OCI-LY7 (cell line): ENCODE measurements at regions not wholly inside any gene's neighbourhood (a gene's known extent, or its start where the extent isn't known, plus 50 kb on each side); places are given as distances from the start of the nearest gene placed in this dataset.

Experiments
- BruUV-seq: library from RNA; stranded (reverse); fragments of 400-500 nt; replicated peaks from 2 replicates; lab custom pipeline; 2021; lab: Mats Ljungman, UMichigan
- CTCF ChIA-PET: fragments of 300-600 bp; sonication (Branson Sonifier 250); formaldehyde crosslinking; loops from one replicate; lab custom pipeline; 2022; ENCODE audit warnings: antibody characterized with exemption; ENCODE audit not compliant: unreplicated experiment; lab: Charles Lee
- POLR2A ChIA-PET: fragments of 300-600 bp; sonication (Branson Sonifier 250); formaldehyde crosslinking; loops from one replicate; lab custom pipeline; 2022; ENCODE audit warnings: antibody characterized with exemption; lab: Charles Lee
- DNase-seq: peaks from one replicate; pipeline ENCODE4 v3.0.0-alpha.2; 2015; ENCODE audit warnings: low spot score
- H2AFZ ChIP-seq: fragments of 200-600 bp; sonication (generic), shearing (Covaris generic); 2 replicates; pipeline ENCODE4 v1.6.1; 2014; ENCODE audit warnings: mild to moderate bottlenecking, antibody characterized with exemption, low read length, moderate library complexity
- H3K27ac ChIP-seq: fragments of 200-600 bp; sonication (generic); 2 replicates; pipeline ENCODE4 v1.5.1; 2014; ENCODE audit warnings: mixed run types, low read depth, mild to moderate bottlenecking, moderate library complexity, low read length, inconsistent platforms; ENCODE audit not compliant: poor library complexity, severe bottlenecking
- H3K36me3 ChIP-seq: fragments of 200-600 bp; sonication (generic); 2 replicates; pipeline ENCODE4 v1.6.1; 2014; ENCODE audit warnings: mild to moderate bottlenecking, antibody characterized with exemption, low read length, moderate library complexity, mixed read lengths; ENCODE audit not compliant: insufficient read depth
- H3K4me1 ChIP-seq: fragments of 200-600 bp; sonication (generic); 2 replicates; pipeline ENCODE4 v1.5.1; 2014; ENCODE audit warnings: mild to moderate bottlenecking, low read length; ENCODE audit not compliant: insufficient read depth, poor library complexity, severe bottlenecking
- H3K4me2 ChIP-seq: fragments of 200-600 bp; sonication (generic); 2 replicates; pipeline ENCODE4 v1.6.1; 2014; ENCODE audit warnings: mild to moderate bottlenecking, low read length
- H3K4me3 ChIP-seq: fragments of 200-600 bp; sonication (generic); 2 replicates; pipeline ENCODE4 v1.5.1; 2014; ENCODE audit warnings: mild to moderate bottlenecking, low read depth, low read length; ENCODE audit not compliant: poor library complexity, severe bottlenecking
- H3K79me2 ChIP-seq: fragments of 200-600 bp; sonication (generic); 2 replicates; pipeline ENCODE4 v1.6.1; 2016; ENCODE audit warnings: low read depth, mild to moderate bottlenecking, low read length, moderate library complexity, mixed read lengths; ENCODE audit not compliant: insufficient read depth
- H3K9me2 ChIP-seq: fragments of 200-600 bp; sonication (generic); 2 replicates; pipeline ENCODE4 v1.6.1; 2016; ENCODE audit warnings: mild to moderate bottlenecking, low read length, mixed read lengths; ENCODE audit not compliant: insufficient read depth
- H3K9me3 ChIP-seq: fragments of 200-600 bp; sonication (generic); 2 replicates; pipeline ENCODE4 v1.6.1; 2014; ENCODE audit warnings: mild to moderate bottlenecking, mixed run types, low read length, mixed read lengths
- H4K20me1 ChIP-seq: fragments of 200-600 bp; sonication (generic); 2 replicates; pipeline ENCODE4 v1.6.1; 2014; ENCODE audit warnings: mild to moderate bottlenecking, antibody characterized with exemption, low read length, moderate library complexity, mixed read lengths; ENCODE audit not compliant: insufficient read depth
- EZH2phosphoT487 ChIP-seq: fragments of 200-600 bp; sonication (generic); IDR thresholded peaks from 2 replicates; pipeline ENCODE4 v1.6.1; 2018; ENCODE audit warnings: low read depth, borderline replicate concordance, mild to moderate bottlenecking, mixed run types, antibody characterized with exemption, low read length, moderate library complexity, mixed read lengths
- intact Hi-C: fragments of 100-400 bp; cut with micrococcal nuclease; formaldehyde crosslinking; loops from one replicate; pipeline ENCODE4 v1.10.0; 2022; ENCODE audit not compliant: unreplicated experiment
- TF ChIP-seq, protein P1 (sequence below): fragments of 200-600 bp; sonication (generic); conservative IDR thresholded peaks from 2 replicates; pipeline ENCODE4 v1.5.1; 2014; ENCODE audit warnings: mild to moderate bottlenecking, antibody characterized with exemption, low read length, moderate library complexity, mixed read lengths

DNA sequence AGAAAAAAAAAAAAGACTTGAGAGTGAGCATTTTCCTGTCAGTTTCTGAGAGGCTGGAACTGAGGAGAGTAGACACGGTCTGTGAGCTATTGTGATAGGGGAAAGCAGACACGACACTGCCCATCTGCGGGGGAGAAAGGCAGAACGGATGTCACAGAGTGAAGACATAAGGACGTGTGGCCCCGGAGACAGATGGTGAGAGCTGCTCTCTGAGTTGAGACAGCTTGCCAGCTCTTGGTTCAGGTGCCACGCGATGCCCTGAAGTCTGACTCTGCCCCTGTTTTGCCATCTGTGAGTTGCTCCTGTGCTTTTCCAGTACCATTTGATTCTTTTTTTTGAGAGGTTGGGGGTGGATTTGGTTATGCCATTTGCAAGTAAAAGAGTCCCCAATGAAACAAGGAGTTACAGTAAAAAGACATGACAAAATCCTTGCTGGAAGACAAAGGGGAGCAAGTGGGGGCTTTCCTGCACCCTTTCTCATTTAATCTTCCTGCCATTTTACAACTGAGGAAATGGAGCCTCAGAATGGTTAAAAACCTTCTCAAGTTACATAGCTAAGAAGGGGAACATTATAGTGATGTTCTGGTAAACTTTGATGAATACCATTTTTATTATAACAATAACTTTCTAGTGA is 128.9 kb upstream of the DNAH14 start:
- no peak for TF ChIP-seq EZH2phosphoT487
- TF ChIP-seq, protein P1, sequence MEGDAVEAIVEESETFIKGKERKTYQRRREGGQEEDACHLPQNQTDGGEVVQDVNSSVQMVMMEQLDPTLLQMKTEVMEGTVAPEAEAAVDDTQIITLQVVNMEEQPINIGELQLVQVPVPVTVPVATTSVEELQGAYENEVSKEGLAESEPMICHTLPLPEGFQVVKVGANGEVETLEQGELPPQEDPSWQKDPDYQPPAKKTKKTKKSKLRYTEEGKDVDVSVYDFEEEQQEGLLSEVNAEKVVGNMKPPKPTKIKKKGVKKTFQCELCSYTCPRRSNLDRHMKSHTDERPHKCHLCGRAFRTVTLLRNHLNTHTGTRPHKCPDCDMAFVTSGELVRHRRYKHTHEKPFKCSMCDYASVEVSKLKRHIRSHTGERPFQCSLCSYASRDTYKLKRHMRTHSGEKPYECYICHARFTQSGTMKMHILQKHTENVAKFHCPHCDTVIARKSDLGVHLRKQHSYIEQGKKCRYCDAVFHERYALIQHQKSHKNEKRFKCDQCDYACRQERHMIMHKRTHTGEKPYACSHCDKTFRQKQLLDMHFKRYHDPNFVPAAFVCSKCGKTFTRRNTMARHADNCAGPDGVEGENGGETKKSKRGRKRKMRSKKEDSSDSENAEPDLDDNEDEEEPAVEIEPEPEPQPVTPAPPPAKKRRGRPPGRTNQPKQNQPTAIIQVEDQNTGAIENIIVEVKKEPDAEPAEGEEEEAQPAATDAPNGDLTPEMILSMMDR = no peak
- CTCF ChIA-PET = no interaction called here

DNA sequence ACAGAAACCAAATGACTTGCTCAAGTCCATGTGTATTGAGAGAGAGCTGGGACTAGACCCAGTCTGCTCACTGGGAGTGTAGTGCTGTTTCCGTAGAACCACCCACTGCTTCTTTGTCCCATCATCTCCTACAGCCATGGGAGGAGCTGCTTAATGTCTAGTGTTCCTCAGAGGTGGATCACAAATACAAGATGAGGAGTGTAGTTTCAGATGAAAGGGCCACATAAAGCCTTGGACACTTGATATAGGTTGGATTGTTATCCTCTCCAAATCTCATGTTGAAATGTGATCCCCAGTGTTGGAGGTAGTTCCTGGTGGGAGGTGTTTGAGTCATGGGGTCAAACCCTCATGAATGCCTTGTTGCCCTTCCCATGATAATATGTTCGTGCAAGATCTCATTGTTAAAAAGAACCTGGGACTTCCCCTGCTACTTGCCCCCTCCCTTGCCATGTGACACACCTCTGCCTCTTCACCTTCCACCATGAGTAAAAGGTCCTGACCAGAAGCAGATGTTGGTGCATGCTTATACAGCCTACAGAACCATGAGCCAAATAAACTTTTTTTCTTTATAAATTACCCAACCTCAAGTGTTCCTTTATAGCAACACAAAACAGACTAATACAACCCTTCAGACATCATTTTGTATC is 127.5 kb upstream of the DNAH14 start:
- H4K20me1 ChIP-seq = no peaks in the 10 kb centered on the region
- H3K27ac ChIP-seq = no peak overlapping the region
- no peak overlapping the region for H3K4me2 ChIP-seq
- ChIA-PET POLR2A (interaction anchor here (1.2 kb wide), 1 partner anchor 30 kb away, joined by 3 read pairs; no protein-coding TSS in a partner anchor), CTCF (no interaction called here)
- TF ChIP-seq, protein P1 = no peak
- no peak for TF ChIP-seq EZH2phosphoT487
- H3K4me3 ChIP-seq = no peak overlapping the region
- H3K79me2 ChIP-seq = no peaks in the 10 kb centered on the region
- H3K9me2 ChIP-seq = no peaks in the 10 kb centered on the region
- no peaks in the 10 kb centered on the region for H3K9me3 ChIP-seq
- H2AFZ ChIP-seq = no peak overlapping the region
- H3K36me3 ChIP-seq = no peaks in the 10 kb centered on the region
- H3K4me1 ChIP-seq = peaks cover 6% of the 10 kb centered on the region
- intact Hi-C loops = no loop called here
- no peak for DNase-seq
- BruUV-seq = no TSS peak

More for the DNA sequence above, 128.9 kb upstream of the DNAH14 start:
- no peak for DNase-seq
- POLR2A ChIA-PET = interaction anchor here (0.5 to 1.2 kb wide), 2 partner anchors 28 to 259 kb away, joined by 3 to 4 read pairs; no protein-coding TSS in a partner anchor
- Histone ChIP-seq H3K79me2 (no peaks in the 10 kb centered on the region), H3K4me1 (peaks cover 6% of the 10 kb centered on the region), H4K20me1 (no peaks in the 10 kb centered on the region), H2AFZ (no peak overlapping the region), H3K9me2 (no peaks in the 10 kb centered on the region), H3K27ac (no peak overlapping the region), H3K4me2 (no peak overlapping the region), H3K36me3 (no peaks in the 10 kb centered on the region), H3K4me3 (no peak overlapping the region), H3K9me3 (no peaks in the 10 kb centered on the region)
- BruUV-seq = no TSS peak
- intact Hi-C loops = no loop called here

DNA sequence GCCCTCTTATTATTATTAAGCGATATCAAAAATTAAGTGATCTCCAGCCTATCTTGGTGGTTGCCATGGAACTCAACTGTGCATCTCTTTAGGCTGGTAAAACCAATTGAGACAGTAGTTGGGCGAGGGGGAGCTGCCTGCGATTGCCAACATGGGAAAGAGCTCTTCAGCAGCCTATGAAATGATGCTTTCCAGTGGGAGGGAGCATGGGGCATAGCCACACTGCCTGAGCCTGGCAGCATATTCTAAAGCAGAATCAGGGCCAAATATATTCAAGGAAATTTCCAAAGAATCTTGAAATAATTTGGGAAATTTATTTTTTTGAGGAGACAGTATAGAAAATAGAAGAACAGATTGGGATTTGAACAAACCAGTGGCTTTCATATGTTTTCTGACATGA is 126.9 kb upstream of the DNAH14 start:
- Histone ChIP-seq H3K9me2 (no peaks in the 10 kb centered on the region), H2AFZ (no peak overlapping the region), H3K4me2 (no peak overlapping the region), H3K4me1 (peaks cover 6% of the 10 kb centered on the region), H3K27ac (no peak overlapping the region), H3K79me2 (no peaks in the 10 kb centered on the region), H4K20me1 (no peaks in the 10 kb centered on the region), H3K36me3 (no peaks in the 10 kb centered on the region), H3K4me3 (no peak overlapping the region), H3K9me3 (no peaks in the 10 kb centered on the region)
- ChIA-PET CTCF (no interaction called here), POLR2A (no interaction called here)
- intact Hi-C loops = no loop called here
- no TSS peak for BruUV-seq
- TF ChIP-seq, protein P1 = no peak
- no peak for TF ChIP-seq EZH2phosphoT487
- DNase-seq = no peak
